ENCODE measurements at regions not wholly inside any gene's neighbourhood (a gene's known extent, or its start where the extent isn't known, plus 50 kb on each side); places are given as distances from the start of the nearest gene placed in this dataset.

GRCh38 chr10:8374334-8374733, 319.8 kb downstream of the GATA3 start:
- Mint-ChIP-seq H3K4me3 (ENCODE audit: low read depth) (no peak overlapping the region), H3K9me3 (ENCODE audit: low read depth) (no peaks in the 10 kb centered on the region), H3K4me1 (ENCODE audit: low read depth) (peaks cover 6% of the 10 kb centered on the region), H3K36me3 (ENCODE audit: insufficient read depth) (no peaks in the 10 kb centered on the region), H3K27me3 (peaks cover 60% of the 10 kb centered on the region), H3K27ac (no peak overlapping the region)
- no peak for TF ChIP-seq CTCF (IDR thresholded peaks at IDR 0.05; ENCODE audit: unreplicated experiment)
- DNase-seq (ENCODE audit: low spot score, unreplicated experiment) = no peak

GRCh38 chr10:8375137-8375536, 320.6 kb downstream of the GATA3 start:
- H3K4me3 Mint-ChIP-seq (ENCODE audit: low read depth) = no peak overlapping the region
- no peak for TF ChIP-seq CTCF (IDR thresholded peaks at IDR 0.05; ENCODE audit: unreplicated experiment)
- H3K36me3 Mint-ChIP-seq (ENCODE audit: insufficient read depth) = no peaks in the 10 kb centered on the region
- H3K9me3 Mint-ChIP-seq (ENCODE audit: low read depth) = no peaks in the 10 kb centered on the region
- H3K4me1 Mint-ChIP-seq (ENCODE audit: low read depth) = peaks cover 8% of the 10 kb centered on the region
- no peak overlapping the region for H3K27ac Mint-ChIP-seq
- peaks cover 56% of the 10 kb centered on the region for H3K27me3 Mint-ChIP-seq
- no peak for DNase-seq (ENCODE audit: low spot score, unreplicated experiment)

GRCh38 chr10:8378198-8378983, 323.9 kb downstream of the GATA3 start:
- peaks cover 55% of the 10 kb centered on the region for H3K27me3 Mint-ChIP-seq
- H3K36me3 Mint-ChIP-seq (ENCODE audit: insufficient read depth) = no peaks in the 10 kb centered on the region
- H3K4me1 Mint-ChIP-seq (ENCODE audit: low read depth) = peaks cover 16% of the 10 kb centered on the region
- H3K27ac Mint-ChIP-seq = no peak overlapping the region
- no peak for TF ChIP-seq CTCF (IDR thresholded peaks at IDR 0.05; ENCODE audit: unreplicated experiment)
- no peaks in the 10 kb centered on the region for H3K9me3 Mint-ChIP-seq (ENCODE audit: low read depth)
- H3K4me3 Mint-ChIP-seq (ENCODE audit: low read depth) = no peak overlapping the region
- DNase-seq (ENCODE audit: low spot score, unreplicated experiment) = no peak

- no peak overlapping the region for H3K27ac Mint-ChIP-seq
- peaks cover 51% of the 10 kb centered on the region for H3K27me3 Mint-ChIP-seq
- no peak for DNase-seq (ENCODE audit: low spot score, unreplicated experiment)
- peaks cover 16% of the 10 kb centered on the region for H3K4me1 Mint-ChIP-seq (ENCODE audit: low read depth)
- no peak overlapping the region for H3K4me3 Mint-ChIP-seq (ENCODE audit: low read depth)
- no peaks in the 10 kb centered on the region for H3K36me3 Mint-ChIP-seq (ENCODE audit: insufficient read depth)
- H3K9me3 Mint-ChIP-seq (ENCODE audit: low read depth) = no peaks in the 10 kb centered on the region
- TF ChIP-seq CTCF (IDR thresholded peaks at IDR 0.05; ENCODE audit: unreplicated experiment) = no peak
Measured at GRCh38 chr10:8379906-8380832, 325.7 kb downstream of the GATA3 start.

- H3K36me3 Mint-ChIP-seq (ENCODE audit: insufficient read depth) = no peaks in the 10 kb centered on the region
- no peak overlapping the region for H3K27ac Mint-ChIP-seq
- H3K27me3 Mint-ChIP-seq = peaks cover 57% of the 10 kb centered on the region
- H3K4me3 Mint-ChIP-seq (ENCODE audit: low read depth) = no peak overlapping the region
- H3K9me3 Mint-ChIP-seq (ENCODE audit: low read depth) = no peaks in the 10 kb centered on the region
- TF ChIP-seq CTCF (IDR thresholded peaks at IDR 0.05; ENCODE audit: unreplicated experiment) = no peak
- H3K4me1 Mint-ChIP-seq (ENCODE audit: low read depth) = peaks cover 16% of the 10 kb centered on the region
- no peak for DNase-seq (ENCODE audit: low spot score, unreplicated experiment)
Measured at GRCh38 chr10:8380833-8381496, 326.5 kb downstream of the GATA3 start.

All from progenitor cell of endocrine pancreas (in vitro differentiated cells).